HCT116 (cell line): ENCODE measurements at regions not wholly inside any gene's neighbourhood (a gene's known extent, or its start where the extent isn't known, plus 50 kb on each side); places are given as distances from the start of the nearest gene placed in this dataset.

Experiments used
- ATAC-seq: fragments of 200-7000 bp; cut with Tn5 transposase; 2 replicates; pipeline ENCODE4 v1.9.1; 2020; ENCODE audit warnings: mild to moderate bottlenecking, moderate library complexity
- BruUV-seq: library from RNA; stranded (reverse); fragments of 400-500 nt; replicated peaks from 2 replicates; lab custom pipeline; 2021; lab: Mats Ljungman, UMichigan
- CTCF ChIA-PET: fragments of 300-600 bp; sonication (Branson Sonifier 250); formaldehyde crosslinking; loops from one replicate; lab custom pipeline; 2021; ENCODE audit warnings: antibody characterized with exemption; lab: Charles Lee
- POLR2A ChIA-PET: fragments of 300-600, 350-600 bp; sonication (Branson Sonifier 250); formaldehyde crosslinking; loops from one replicate; lab custom pipeline; 2021; ENCODE audit warnings: antibody characterized with exemption; lab: Charles Lee
- RAD21 ChIA-PET, 2 experiments: fragments of 300-600 bp; sonication (Branson Sonifier 250); formaldehyde crosslinking; loops; one replicate each; lab custom pipeline; 2023; ENCODE audit warnings: low total read pairs in 2 of 2; ENCODE audit not compliant: uncharacterized antibody in 2 of 2, unreplicated experiment in 2 of 2, low non-redundant PET in 1 of 2; lab: Charles Lee
- DNase-seq: peaks from one replicate; pipeline ENCODE4 v3.0.0-alpha.2; 2010; ENCODE audit warnings: low read depth, low spot score
- H2AFZ ChIP-seq: fragments of 200-600 bp; shearing (Covaris generic), sonication (generic); 2 replicates; pipeline ENCODE4 v1.6.1; 2017; ENCODE audit warnings: low read depth, mixed run types, mixed read lengths, antibody characterized with exemption, low read length; ENCODE audit not compliant: poor library complexity, severe bottlenecking
- H3K27ac ChIP-seq: 2 replicates; pipeline ENCODE4 v1.5.1; 2012; ENCODE audit warnings: low read depth, low read length
- H3K27me3 ChIP-seq: fragments of 200-600 bp; sonication (generic); 2 replicates; pipeline ENCODE4 v1.6.1; 2016; ENCODE audit warnings: mixed run types, low read length, mixed read lengths; ENCODE audit not compliant: insufficient read depth
- H3K36me3 ChIP-seq, 2 experiments: fragments of 200-500 bp in 1 of 2; fragments of 200-600 bp in 1 of 2; sonication (Bioruptor generic) in 1 of 2; sonication (generic) in 1 of 2; 2 replicates each; pipeline versions ENCODE4 v1.5.1 to v1.6.1; 2014 to 2016; ENCODE audit warnings: low read length in 2 of 2, inconsistent platforms in 1 of 2, mixed read lengths in 1 of 2, mixed run types in 1 of 2; ENCODE audit not compliant: insufficient read depth in 2 of 2, control insufficient read depth in 1 of 2
- H3K4me1 ChIP-seq, 2 experiments: fragments of 200-600 bp in 1 of 2; sonication (generic) in 1 of 2; 2 replicates each; pipeline versions ENCODE4 v1.5.1 to v1.6.1; 2012 to 2017; ENCODE audit warnings: low read length in 2 of 2, inconsistent platforms in 1 of 2, mild to moderate bottlenecking in 1 of 2, mixed read lengths in 1 of 2, mixed run types in 1 of 2, moderate library complexity in 1 of 2; ENCODE audit not compliant: insufficient read depth in 2 of 2, control insufficient read depth in 1 of 2
- H3K4me2 ChIP-seq: fragments of 200-600 bp; sonication (generic); 2 replicates; pipeline ENCODE4 v1.6.1; 2017; ENCODE audit warnings: mixed run types, low read length, mixed read lengths
- H3K4me3 ChIP-seq, 2 experiments: fragments of 200-600 bp in 1 of 2; sonication (generic) in 1 of 2; replicated peaks in 1 of 2; 2 replicates each; pipeline ENCODE4 v1.5.1; 2011 to 2016; ENCODE audit warnings: low read length in 2 of 2, control low read depth in 1 of 2, low read depth in 1 of 2, mild to moderate bottlenecking in 1 of 2, mixed read lengths in 1 of 2, mixed run types in 1 of 2
- H3K79me2 ChIP-seq: fragments of 200-600 bp; sonication (generic); 2 replicates; pipeline ENCODE4 v1.6.1; 2017; ENCODE audit warnings: mild to moderate bottlenecking, mixed run types, low read length, moderate library complexity, mixed read lengths; ENCODE audit not compliant: insufficient read depth
- H3K9ac ChIP-seq: fragments of 200-600 bp; sonication (generic); 2 replicates; pipeline ENCODE4 v1.6.1; 2016; ENCODE audit warnings: low read length, mixed read lengths
- H3K9me2 ChIP-seq: fragments of 200-600 bp; sonication (generic), shearing (Covaris generic); 2 replicates; pipeline ENCODE4 v1.6.1; 2017; ENCODE audit warnings: mixed run types, mild to moderate bottlenecking, moderate library complexity; ENCODE audit not compliant: insufficient read depth
- H3K9me3 ChIP-seq, 2 experiments: fragments of 200-500 bp in 1 of 2; fragments of 200-600 bp in 1 of 2; sonication (Bioruptor generic) in 1 of 2; sonication (generic) in 1 of 2; 2 replicates each; pipeline ENCODE4 v1.6.1; 2014 to 2017; ENCODE audit warnings: low read length in 2 of 2, mixed read lengths in 2 of 2, inconsistent platforms in 1 of 2, low read depth in 1 of 2, mild to moderate bottlenecking in 1 of 2, mixed run types in 1 of 2, moderate library complexity in 1 of 2; ENCODE audit not compliant: control insufficient read depth in 1 of 2, insufficient read depth in 1 of 2
- H4K20me1 ChIP-seq: fragments of 200-600 bp; sonication (generic), shearing (Covaris generic); 2 replicates; pipeline ENCODE4 v1.6.1; 2017; ENCODE audit warnings: mixed run types, mild to moderate bottlenecking, moderate library complexity; ENCODE audit not compliant: insufficient read depth
- ATF3 ChIP-seq: IDR thresholded peaks from 2 replicates; pipeline ENCODE4 v1.6.1; 2012
- CBX3 ChIP-seq: IDR thresholded peaks from 2 replicates; pipeline ENCODE4 v1.6.1; 2012; ENCODE audit warnings: low read depth
- CEBPB ChIP-seq: IDR thresholded peaks from 2 replicates; pipeline ENCODE4 v1.6.1; 2012; ENCODE audit warnings: low read depth
- EGR1 ChIP-seq: IDR thresholded peaks from 2 replicates; pipeline ENCODE4 v1.6.1; 2012; ENCODE audit warnings: low read depth
- ELF1 ChIP-seq: IDR thresholded peaks from 2 replicates; pipeline ENCODE4 v1.6.1; 2012; ENCODE audit warnings: low read depth, borderline replicate concordance
- EZH2 ChIP-seq: fragments of 200-600 bp; sonication (generic); IDR thresholded peaks from 2 replicates; pipeline ENCODE4 v1.6.1; 2017; ENCODE audit warnings: antibody characterized with exemption, mixed run types
- EZH2phosphoT487 ChIP-seq: fragments of 200-600 bp; IDR thresholded peaks from 2 replicates; pipeline ENCODE4 v1.6.1; 2018; ENCODE audit warnings: antibody characterized with exemption, borderline replicate concordance
- JUND ChIP-seq: IDR thresholded peaks from 2 replicates; pipeline ENCODE4 v1.6.1; 2012
- MAX ChIP-seq: IDR thresholded peaks from 2 replicates; pipeline ENCODE4 v1.6.1; 2012
- POLR2A ChIP-seq: IDR thresholded peaks from 2 replicates; pipeline ENCODE4 v1.7.0; 2011; ENCODE audit warnings: borderline replicate concordance; ENCODE audit not compliant: insufficient read depth, insufficient read length; ENCODE audit errors: extremely low read depth
- POLR2AphosphoS5 ChIP-seq: IDR thresholded peaks from 2 replicates; pipeline ENCODE4 v1.6.1; 2011; ENCODE audit warnings: mild to moderate bottlenecking, low read depth, low read length, moderate library complexity
- RAD21 ChIP-seq: IDR thresholded peaks from 2 replicates; pipeline ENCODE4 v1.6.1; 2012; ENCODE audit warnings: low read depth, mild to moderate bottlenecking
- REST ChIP-seq: IDR thresholded peaks from 2 replicates; pipeline ENCODE4 v1.6.1; 2012; ENCODE audit warnings: low read depth
- SIN3A ChIP-seq: IDR thresholded peaks from 2 replicates; pipeline ENCODE4 v1.6.1; 2012; ENCODE audit warnings: low read depth
- SRF ChIP-seq: IDR thresholded peaks from 2 replicates; pipeline ENCODE4 v1.6.1; 2012; ENCODE audit warnings: low read depth
- YY1 ChIP-seq: IDR thresholded peaks from 2 replicates; pipeline ENCODE4 v1.6.1; 2011; ENCODE audit warnings: low read length, low read depth, moderate library complexity, mild to moderate bottlenecking; ENCODE audit not compliant: insufficient replicate concordance; ENCODE audit errors: extremely low read depth
- ZBTB33 ChIP-seq: IDR thresholded peaks from 2 replicates; pipeline ENCODE4 v1.6.1; 2011; ENCODE audit warnings: mild to moderate bottlenecking, low read length, moderate library complexity; ENCODE audit not compliant: insufficient replicate concordance; ENCODE audit errors: extremely low read depth
- ZFX ChIP-seq: fragments of 450-650 bp; IDR thresholded peaks from 2 replicates; pipeline ENCODE4 v1.6.1; 2017
- ZNF274 ChIP-seq: fragments of 200-500 bp; sonication (Bioruptor generic); IDR thresholded peaks from 2 replicates; pipeline ENCODE4 v1.6.1; 2014; ENCODE audit warnings: mild to moderate bottlenecking, low read depth, low read length, inconsistent platforms
- intact Hi-C: fragments of 100-400 bp; cut with micrococcal nuclease; formaldehyde crosslinking; loops from 2 replicates; pipeline ENCODE4 v1.10.0; 2022

- intact Hi-C loops, result no loop called here
These were observed 339.2 kb upstream of the NECTIN3 start for GRCh38 chr3:110732420-110732819.

More at GRCh38 chr3:110732420-110732819, 339.2 kb upstream of the NECTIN3 start:
- Histone ChIP-seq H3K36me3 (no peaks in the 10 kb centered on the region), H3K4me1 (no peaks in the 10 kb centered on the region), H3K9me3 (no peaks in the 10 kb centered on the region), H3K9ac (no peak overlapping the region), H3K79me2 (no peaks in the 10 kb centered on the region), H4K20me1 (no peaks in the 10 kb centered on the region), H3K4me3 (no peak overlapping the region), H3K27me3 (no peaks in the 10 kb centered on the region), H3K27ac (no peak overlapping the region), H3K9me2 (no peaks in the 10 kb centered on the region), H3K4me2 (no peak overlapping the region), H2AFZ (no peak overlapping the region)
- ChIA-PET CTCF (no interaction called here), RAD21 (no interaction called here), POLR2A (no interaction called here)
- TF ChIP-seq ZFX, result no peak
- TF ChIP-seq ELF1, result no peak
- TF ChIP-seq EZH2phosphoT487, result no peak
- TF ChIP-seq SRF, result no peak
- no peak for TF ChIP-seq YY1
- no peak for TF ChIP-seq POLR2AphosphoS5
- TF ChIP-seq JUND, result no peak
- no peak for TF ChIP-seq MAX
- TF ChIP-seq ATF3, result no peak
- TF ChIP-seq CBX3, result no peak
- TF ChIP-seq ZNF274, result no peak
- no peak for TF ChIP-seq SIN3A
- TF ChIP-seq EGR1, result no peak
- no peak for TF ChIP-seq REST
- no peak for TF ChIP-seq RAD21
- no peak for TF ChIP-seq EZH2
- no peak for TF ChIP-seq CEBPB
- TF ChIP-seq POLR2A, result no peak
- TF ChIP-seq ZBTB33, result no peak
- no peak for ATAC-seq
- DNase-seq, result no peak
- BruUV-seq, result no TSS peak
